Body of pancreas (tissue), 4 donors: ENCODE measurements at regions not wholly inside any gene's neighbourhood (a gene's known extent, or its start where the extent isn't known, plus 50 kb on each side); places are given as distances from the start of the nearest gene placed in this dataset.

Experiments
- ATAC-seq: fragments of 150-250 bp; one replicate; pipeline ENCODE4 v1.9.1; 2016
- DNase-seq, 4 donors: peaks; one replicate each; pipeline ENCODE4 v3.0.0-alpha.2; 2019
- H3K27ac ChIP-seq, 4 donors: fragments of 200-600 bp; sonication (generic); 1 replicate in 3 of 4; 2 replicates in 1 of 4; pipeline versions ENCODE4 v1.5.1 to v1.6.1; 2016 to 2019; ENCODE audit warnings: mild to moderate bottlenecking in 1 of 4, mixed read lengths in 1 of 4, moderate library complexity in 1 of 4
- H3K27me3 ChIP-seq, 2 donors: fragments of 200-600 bp; sonication (generic); one replicate each; pipeline ENCODE4 v1.6.0; 2016; ENCODE audit warnings: mild to moderate bottlenecking in 1 of 2
- H3K36me3 ChIP-seq, 2 donors: fragments of 200-600 bp; sonication (generic); replicated peaks in 1 of 2; 2 replicates each; pipeline ENCODE4 v1.5.1; 2016; ENCODE audit warnings: low read depth in 2 of 2; ENCODE audit not compliant: insufficient read depth in 1 of 2
- H3K4me1 ChIP-seq: fragments of 200-600 bp; sonication (generic); one replicate; pipeline ENCODE4 v1.6.0; 2016
- H3K4me3 ChIP-seq, 2 donors: fragments of 200-600 bp; sonication (generic); 1 replicate in 1 of 2; 2 replicates in 1 of 2; pipeline ENCODE4 v1.5.1; 2016 to 2019
- H3K9me3 ChIP-seq, 3 donors: fragments of 200-600 bp; sonication (generic); 1 replicate in 2 of 3; 2 replicates in 1 of 3; pipeline ENCODE4 v1.5.1; 2016
- POLR2A ChIP-seq, 3 donors: fragments of 450-650 bp; IDR thresholded peaks; one replicate each; pipeline ENCODE4 v1.6.1; 2016; ENCODE audit warnings: antibody characterized with exemption in 3 of 3, mild to moderate bottlenecking in 2 of 3
- WGBS, 2 donors: methylation state at CpG; one replicate each; pipeline ENCODE4 v1.1.5; 2017; 5-methylcytosine and 5-hydroxymethylcytosine counted together
- intact Hi-C: fragments of 100-400 bp; cut with DNase I; formaldehyde crosslinking; loops from one replicate; pipeline ENCODE4 v1.15.1; 2023
- TF ChIP-seq, protein P1 (sequence below), 7 experiments: fragments of 450-650 bp in 4 of 7; fragments of 200-600 bp in 3 of 7; sonication (generic) in 3 of 7; IDR thresholded peaks; one replicate each; pipeline ENCODE4 v1.5.1; 2016 to 2019; ENCODE audit warnings: antibody characterized with exemption in 7 of 7

DNA sequence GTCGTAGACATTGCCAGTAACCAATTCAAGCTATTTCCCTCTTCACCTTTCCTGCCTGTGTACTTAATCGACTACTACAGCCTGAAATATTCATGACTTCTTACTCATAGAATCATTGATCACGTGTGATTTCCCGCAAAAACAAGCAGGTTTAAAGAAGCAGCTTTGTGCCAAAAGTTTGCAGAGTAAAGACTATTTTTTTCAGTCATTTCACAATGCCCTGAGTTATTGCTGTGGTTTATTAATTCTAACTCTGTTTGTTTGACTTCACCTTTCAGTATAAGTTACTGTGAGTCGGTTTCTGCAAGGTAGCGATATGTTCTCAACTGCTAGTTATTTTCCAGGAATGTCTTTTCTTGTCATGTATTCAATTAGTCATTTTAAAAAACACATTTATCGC lies 995.3 kb downstream of the SORCS1 start:
- no peak for TF ChIP-seq POLR2A (IDR thresholded peaks at IDR 0.05)
- TF ChIP-seq, protein P1, sequence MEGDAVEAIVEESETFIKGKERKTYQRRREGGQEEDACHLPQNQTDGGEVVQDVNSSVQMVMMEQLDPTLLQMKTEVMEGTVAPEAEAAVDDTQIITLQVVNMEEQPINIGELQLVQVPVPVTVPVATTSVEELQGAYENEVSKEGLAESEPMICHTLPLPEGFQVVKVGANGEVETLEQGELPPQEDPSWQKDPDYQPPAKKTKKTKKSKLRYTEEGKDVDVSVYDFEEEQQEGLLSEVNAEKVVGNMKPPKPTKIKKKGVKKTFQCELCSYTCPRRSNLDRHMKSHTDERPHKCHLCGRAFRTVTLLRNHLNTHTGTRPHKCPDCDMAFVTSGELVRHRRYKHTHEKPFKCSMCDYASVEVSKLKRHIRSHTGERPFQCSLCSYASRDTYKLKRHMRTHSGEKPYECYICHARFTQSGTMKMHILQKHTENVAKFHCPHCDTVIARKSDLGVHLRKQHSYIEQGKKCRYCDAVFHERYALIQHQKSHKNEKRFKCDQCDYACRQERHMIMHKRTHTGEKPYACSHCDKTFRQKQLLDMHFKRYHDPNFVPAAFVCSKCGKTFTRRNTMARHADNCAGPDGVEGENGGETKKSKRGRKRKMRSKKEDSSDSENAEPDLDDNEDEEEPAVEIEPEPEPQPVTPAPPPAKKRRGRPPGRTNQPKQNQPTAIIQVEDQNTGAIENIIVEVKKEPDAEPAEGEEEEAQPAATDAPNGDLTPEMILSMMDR (IDR thresholded peaks at IDR 0.05), result no peak
- Histone ChIP-seq H3K4me1 (no peaks in the 10 kb centered on the region), H3K27me3 (no peaks in the 10 kb centered on the region), H3K27ac (no peak overlapping the region), H3K36me3 (no peaks in the 10 kb centered on the region), H3K9me3 (peaks cover 0 to 2% (median 0%) of the 10 kb centered on the region in 3 donors), H3K4me3 (no peak overlapping the region)
- no peak for DNase-seq
- ATAC-seq, result no peak
- intact Hi-C loops, result no loop called here
- 29 to 33% methylated on average over 7 of the region's 7 CpGs for WGBS, 2 donors

DNA sequence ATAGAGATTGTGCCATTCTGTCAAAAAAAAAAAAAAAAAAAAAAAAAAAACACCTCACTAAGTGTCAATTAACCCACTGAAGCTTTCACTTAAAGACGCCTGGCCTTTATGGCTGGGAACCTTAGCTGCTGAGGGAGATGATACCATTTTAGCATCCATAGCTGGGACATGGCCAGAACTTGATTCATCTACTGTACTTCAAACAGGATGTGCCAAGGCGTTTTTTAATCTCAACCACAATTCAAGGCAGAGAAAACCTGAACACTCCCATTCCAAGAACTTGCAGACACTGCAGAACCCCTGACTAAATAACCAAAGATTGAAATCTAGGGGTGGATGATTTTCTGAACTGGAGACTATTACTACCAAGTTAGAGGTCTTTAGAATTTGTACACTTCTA lies 996.6 kb downstream of the SORCS1 start:
- H3K27ac ChIP-seq, result no peak overlapping the region

DNA sequence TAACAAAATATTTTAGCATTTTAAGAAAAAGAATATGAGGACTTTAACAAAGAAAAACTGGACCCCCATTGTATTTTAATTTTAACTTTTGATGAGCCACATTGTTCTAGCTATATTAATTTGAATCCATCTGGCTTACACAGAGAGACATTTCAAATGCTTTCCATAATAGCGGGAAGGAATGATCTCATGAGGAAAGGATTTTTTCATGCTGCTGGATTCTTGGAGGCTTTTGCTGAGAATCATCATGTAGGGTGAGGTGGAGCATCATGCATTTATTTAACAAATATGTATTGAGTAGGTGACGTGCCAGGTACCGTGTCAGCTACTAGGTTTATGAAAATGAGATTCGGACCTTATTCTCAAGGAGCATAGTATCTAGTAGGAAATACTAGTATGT lies 1006.3 kb downstream of the SORCS1 start:
- Histone ChIP-seq H3K4me3 (no peak overlapping the region), H3K27me3 (no peaks in the 10 kb centered on the region), H3K36me3 (no peaks in the 10 kb centered on the region), H3K9me3 (no peaks in the 10 kb centered on the region), H3K4me1 (no peaks in the 10 kb centered on the region), H3K27ac (no peak overlapping the region)
- intact Hi-C loops, result no loop called here
- DNase-seq (no peak), ATAC-seq (no peak)
- 78 to 79% methylated on average over 4 of the region's 4 CpGs for WGBS, 2 donors
- no peak for TF ChIP-seq POLR2A (IDR thresholded peaks at IDR 0.05)
- TF ChIP-seq, protein P1 (IDR thresholded peaks at IDR 0.05), result no peak

More for the DNA sequence above, 996.6 kb downstream of the SORCS1 start:
- DNase-seq (no peak), ATAC-seq (no peak)
- H3K4me1 ChIP-seq, result no peaks in the 10 kb centered on the region
- no peaks in the 10 kb centered on the region for H3K36me3 ChIP-seq
- 48 to 56% methylated on average over 2 of the region's 2 CpGs for WGBS, 2 donors
- no peak for TF ChIP-seq POLR2A (IDR thresholded peaks at IDR 0.05)
- TF ChIP-seq, protein P1 (IDR thresholded peaks at IDR 0.05), result no peak
- H3K4me3 ChIP-seq, result no peak overlapping the region
- H3K27me3 ChIP-seq, result no peaks in the 10 kb centered on the region
- H3K9me3 ChIP-seq, result peaks cover 0 to 2% (median 0%) of the 10 kb centered on the region in 3 donors
- intact Hi-C loops, result no loop called here

DNA sequence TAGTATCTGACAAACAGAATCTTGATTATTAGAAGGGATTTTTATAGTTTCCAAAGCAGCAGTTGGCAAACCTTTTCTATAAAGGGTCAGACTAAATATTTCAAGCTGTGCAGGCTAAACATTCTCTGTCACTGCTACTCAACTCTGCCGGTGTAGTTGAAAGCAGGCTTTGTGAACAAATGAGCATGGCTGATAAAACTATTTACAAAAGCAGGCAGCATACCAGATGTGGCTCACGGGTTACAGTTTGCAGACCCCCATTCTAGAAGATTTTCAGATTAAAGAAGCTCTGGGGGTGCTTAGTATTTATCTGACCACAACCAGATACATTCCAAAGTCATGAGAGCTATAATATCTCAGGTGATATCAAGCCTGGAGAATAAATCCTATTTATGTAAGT lies 1017.5 kb downstream of the SORCS1 start:
- Histone ChIP-seq H3K4me1 (no peaks in the 10 kb centered on the region), H3K27me3 (no peaks in the 10 kb centered on the region), H3K36me3 (no peaks in the 10 kb centered on the region), H3K27ac (no peak overlapping the region), H3K4me3 (no peak overlapping the region), H3K9me3 (no peaks in the 10 kb centered on the region)
- TF ChIP-seq, protein P1 (IDR thresholded peaks at IDR 0.05), result no peak
- no peak for TF ChIP-seq POLR2A (IDR thresholded peaks at IDR 0.05)
- DNase-seq, result no peak
- intact Hi-C loops, result no loop called here
- no peak for ATAC-seq
- 3 to 5% methylated on average over 2 of the region's 2 CpGs for WGBS, 2 donors

DNA sequence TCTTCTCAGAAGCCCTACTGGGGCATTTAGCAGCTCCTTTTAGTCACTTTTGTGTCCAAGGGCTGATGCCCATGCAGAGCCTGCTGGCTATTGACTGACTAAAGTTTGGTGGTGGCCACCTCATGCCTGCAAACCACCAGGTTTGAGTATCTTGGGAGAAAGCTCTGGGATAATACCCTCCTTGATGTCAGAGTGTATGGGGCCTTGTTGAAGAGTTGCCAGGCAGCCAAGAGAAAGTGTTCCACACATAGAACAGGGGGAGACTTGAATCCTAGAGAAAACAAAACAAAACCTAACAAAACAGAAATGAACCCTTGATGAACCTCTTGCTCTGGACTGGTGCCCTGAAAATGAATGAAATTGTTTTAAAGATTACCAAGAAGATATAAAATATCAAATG lies 1024.6 kb downstream of the SORCS1 start:
- H3K27me3 ChIP-seq, result no peaks in the 10 kb centered on the region
- no peaks in the 10 kb centered on the region for H3K36me3 ChIP-seq
- no peak overlapping the region for H3K27ac ChIP-seq
- no peak overlapping the region for H3K4me3 ChIP-seq
- intact Hi-C loops, result no loop called here
- no peaks in the 10 kb centered on the region for H3K9me3 ChIP-seq
- TF ChIP-seq, protein P1 (IDR thresholded peaks at IDR 0.05), result no peak
- TF ChIP-seq POLR2A (IDR thresholded peaks at IDR 0.05), result no peak
- ATAC-seq (no peak), DNase-seq (no peak)
- no peaks in the 10 kb centered on the region for H3K4me1 ChIP-seq
